GM12878 (cell line): ENCODE measurements at regions not wholly inside any gene's neighbourhood (a gene's known extent, or its start where the extent isn't known, plus 50 kb on each side); places are given as distances from the start of the nearest gene placed in this dataset.

Source experiments
- ATAC-seq: fragments of 200-7000 bp; cut with Tn5 transposase; 3 replicates; pipeline ENCODE4 v1.9.1; 2020; ENCODE audit warnings: mild to moderate bottlenecking, moderate library complexity
- BruUV-seq: library from RNA; stranded (reverse); fragments of 400-500 nt; replicated peaks from 2 replicates; lab custom pipeline; 2021; lab: Mats Ljungman, UMichigan
- CTCF ChIA-PET: fragments of 300-600 bp; sonication (Branson Sonifier 250); formaldehyde crosslinking; extraction: SDS; loops from one replicate; lab custom pipeline; 2021; ENCODE audit warnings: inconsistent platforms; lab: Yijun Ruan, JAX
- POLR2A ChIA-PET: fragments of 350-600 bp; formaldehyde crosslinking; extraction: SDS; loops from one replicate; lab custom pipeline; 2021; ENCODE audit warnings: inconsistent platforms; lab: Charles Lee
- RAD21 ChIA-PET: fragments of 300-600 bp; sonication (Branson Sonifier 250); formaldehyde crosslinking; loops from one replicate; lab custom pipeline; 2023; ENCODE audit warnings: antibody characterized with exemption; ENCODE audit not compliant: unreplicated experiment; lab: Charles Lee
- SMC1A ChIA-PET: fragments of 300-600 bp; sonication (Branson Sonifier 250); formaldehyde crosslinking; loops from one replicate; lab custom pipeline; 2023; ENCODE audit not compliant: unreplicated experiment, uncharacterized antibody; lab: Charles Lee
- DNase-seq: peaks from one replicate; pipeline ENCODE4 v3.0.0-alpha.2; 2011; ENCODE audit warnings: low read depth, low spot score
- FAIRE-seq: peaks from 3 replicates; lab custom pipeline; 2011; peaks lifted over from hg19 to GRCh38; lab: Jason Lieb, UNC
- H2AFZ ChIP-seq: 2 replicates; pipeline ENCODE4 v1.6.0; 2011; ENCODE audit warnings: low read depth, low read length, control low read depth; ENCODE audit not compliant: control insufficient read depth
- H3K27ac ChIP-seq: 2 replicates; pipeline ENCODE4 v1.5.1; 2011; ENCODE audit warnings: control low read depth; ENCODE audit not compliant: control insufficient read depth, insufficient read depth
- H3K27me3 ChIP-seq, 2 experiments: replicated peaks in 1 of 2; 2 replicates each; pipeline versions ENCODE4 v1.6.0 to v1.6.1; 2011; ENCODE audit warnings: low read length in 1 of 2; ENCODE audit not compliant: control insufficient read depth in 2 of 2, insufficient read depth in 2 of 2
- H3K36me3 ChIP-seq, 2 experiments: 2 replicates each; pipeline ENCODE4 v1.5.1; 2011; ENCODE audit warnings: low read length in 1 of 2; ENCODE audit not compliant: control insufficient read depth in 2 of 2, insufficient read depth in 2 of 2
- H3K4me1 ChIP-seq: 2 replicates; pipeline ENCODE4 v1.6.1; 2011; ENCODE audit warnings: mild to moderate bottlenecking, low read length, moderate library complexity, mixed read lengths; ENCODE audit not compliant: control insufficient read depth, insufficient read depth
- H3K4me2 ChIP-seq: 2 replicates; pipeline ENCODE4 v1.6.0; 2011; ENCODE audit warnings: control low read depth; ENCODE audit not compliant: control insufficient read depth, insufficient read depth
- H3K4me3 ChIP-seq: fragments of 200-600 bp; sonication (generic); 2 replicates; pipeline ENCODE4 v1.5.1; 2016
- H3K79me2 ChIP-seq: 2 replicates; pipeline ENCODE4 v1.6.0; 2011; ENCODE audit warnings: low read length; ENCODE audit not compliant: control insufficient read depth, insufficient read depth
- H3K9ac ChIP-seq: 2 replicates; pipeline ENCODE4 v1.8.0; 2011; ENCODE audit warnings: low read length, control low read depth, mixed read lengths; ENCODE audit not compliant: control insufficient read depth, insufficient read depth
- H3K9me3 ChIP-seq: replicated peaks from 3 replicates; pipeline ENCODE4 v1.5.1; 2011; ENCODE audit warnings: mild to moderate bottlenecking, low read length; ENCODE audit not compliant: control insufficient read depth, insufficient read depth
- H4K20me1 ChIP-seq: 2 replicates; pipeline ENCODE4 v1.6.0; 2011; ENCODE audit not compliant: control insufficient read depth, insufficient read depth
- BACH1 ChIP-seq: fragments of 450-650 bp; IDR thresholded peaks from 2 replicates; pipeline ENCODE4 v1.6.1; 2017; ENCODE audit warnings: mild to moderate bottlenecking, borderline replicate concordance
- CHD1 ChIP-seq: IDR thresholded peaks from 2 replicates; pipeline ENCODE4 v1.6.1; 2012; ENCODE audit warnings: low read depth, low read length, improper control_type of control experiment
- ESRRA ChIP-seq: IDR thresholded peaks from 2 replicates; pipeline ENCODE4 v1.6.1; 2012; ENCODE audit warnings: mild to moderate bottlenecking, low read length, improper control_type of control experiment
- HDAC2 ChIP-seq: fragments of 200-600 bp; sonication (generic); IDR thresholded peaks from 2 replicates; pipeline ENCODE4 v1.6.1; 2017
- HDAC6 ChIP-seq: fragments of 200-600 bp; sonication (generic); IDR thresholded peaks from one replicate; pipeline ENCODE4 v1.8.0; 2017; ENCODE audit warnings: antibody characterized with exemption; ENCODE audit not compliant: unreplicated experiment
- KAT2A ChIP-seq: conservative IDR thresholded peaks from 2 replicates; pipeline ENCODE4 v1.6.1; 2011; ENCODE audit warnings: low read depth, low read length; ENCODE audit not compliant: control insufficient read depth
- PML ChIP-seq: IDR thresholded peaks from 2 replicates; pipeline ENCODE4 v1.6.1; 2012; ENCODE audit warnings: low read length, inconsistent platforms
- YBX1 ChIP-seq: fragments of 450-650 bp; IDR thresholded peaks from 2 replicates; pipeline ENCODE4 v1.6.1; 2016; ENCODE audit warnings: antibody characterized with exemption
- ZNF274 ChIP-seq: IDR thresholded peaks from one replicate; pipeline ENCODE4 v1.8.0; 2011; ENCODE audit not compliant: insufficient read length, insufficient read depth
- WGBS: methylation state at CpG from one replicate; pipeline ENCODE4 v1.1.6; 2016; ENCODE audit warnings: low lambda C conversion rate; ENCODE audit not compliant: insufficient replicate concordance, insufficient coverage; ENCODE audit errors: missing lambda C conversion rate; 5-methylcytosine and 5-hydroxymethylcytosine counted together
- in situ Hi-C: fragments of 300-500 bp; cut with MboI; formaldehyde crosslinking; loops from 9 replicates; pipeline ENCODE4 v1.14.3; 2018; ENCODE audit warnings: mixed read lengths
- intact Hi-C: fragments of 100-400 bp; cut with micrococcal nuclease; formaldehyde crosslinking; loops from one replicate; pipeline ENCODE4 v1.14.2; 2022; ENCODE audit not compliant: unreplicated experiment
- TF ChIP-seq, protein P1 (sequence below): fragments of 450-650 bp; IDR thresholded peaks from 2 replicates; pipeline ENCODE4 v1.6.1; 2017; ENCODE audit warnings: mild to moderate bottlenecking, moderate library complexity
- TF ChIP-seq, protein P2 (sequence below): IDR thresholded peaks from 2 replicates; pipeline ENCODE4 v1.6.1; 2011; ENCODE audit warnings: mild to moderate bottlenecking, low read depth, low read length, moderate library complexity; ENCODE audit not compliant: insufficient replicate concordance
- TF ChIP-seq, protein P3 (sequence below): IDR thresholded peaks from 2 replicates; pipeline ENCODE4 v1.6.1; 2011; ENCODE audit warnings: low read depth, mild to moderate bottlenecking, low read length, moderate library complexity, borderline replicate concordance; ENCODE audit errors: extremely low read depth

DNA sequence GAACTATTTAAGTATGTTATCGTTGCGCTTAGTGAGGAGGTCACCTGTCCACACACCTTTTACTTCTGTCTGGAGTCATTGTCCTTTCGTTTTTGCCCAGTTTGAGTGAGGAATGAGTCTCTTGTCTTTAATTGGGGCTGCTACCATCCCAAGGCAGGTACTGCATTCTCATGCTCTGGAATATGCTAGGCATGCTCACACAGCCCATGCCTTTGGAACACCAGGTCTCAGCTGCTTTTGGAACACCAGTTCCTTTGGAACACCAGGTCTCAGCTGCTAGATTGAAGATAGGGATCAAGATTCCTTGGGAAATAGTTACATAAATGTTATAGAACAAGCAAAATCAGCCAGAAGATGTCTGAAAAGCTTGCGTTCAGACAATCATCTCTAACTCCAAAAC is 73.1 kb downstream of the AREG start:
- TF ChIP-seq PML: no peak
- no peak for TF ChIP-seq YBX1
- TF ChIP-seq HDAC2: no peak
- ChIA-PET RAD21 (no interaction called here), SMC1A (interaction anchor here (0.9 kb wide), 1 partner anchor 55 kb away, joined by 3 read pairs; no protein-coding TSS in a partner anchor), CTCF (no interaction called here), POLR2A (no interaction called here)
- no peaks in the 10 kb centered on the region for H3K9me3 ChIP-seq
- ATAC-seq: no peak
- no peak overlapping the region for H3K9ac ChIP-seq
- WGBS: 23% methylated on average over 4 of the region's 4 CpGs
- H3K4me3 ChIP-seq: no peak overlapping the region
- intact Hi-C loops (no loop called here), in situ Hi-C loops (no loop called here)
- no peak overlapping the region for H3K27ac ChIP-seq
- FAIRE-seq: no peak
- no TSS peak for BruUV-seq
- no peak for DNase-seq
- H3K4me2 ChIP-seq: no peak overlapping the region
- H3K4me1 ChIP-seq: no peaks in the 10 kb centered on the region
- no peak overlapping the region for H2AFZ ChIP-seq
- H3K79me2 ChIP-seq: no peaks in the 10 kb centered on the region
- no peaks in the 10 kb centered on the region for H3K36me3 ChIP-seq
- no peaks in the 10 kb centered on the region for H3K27me3 ChIP-seq
- no peaks in the 10 kb centered on the region for H4K20me1 ChIP-seq

DNA sequence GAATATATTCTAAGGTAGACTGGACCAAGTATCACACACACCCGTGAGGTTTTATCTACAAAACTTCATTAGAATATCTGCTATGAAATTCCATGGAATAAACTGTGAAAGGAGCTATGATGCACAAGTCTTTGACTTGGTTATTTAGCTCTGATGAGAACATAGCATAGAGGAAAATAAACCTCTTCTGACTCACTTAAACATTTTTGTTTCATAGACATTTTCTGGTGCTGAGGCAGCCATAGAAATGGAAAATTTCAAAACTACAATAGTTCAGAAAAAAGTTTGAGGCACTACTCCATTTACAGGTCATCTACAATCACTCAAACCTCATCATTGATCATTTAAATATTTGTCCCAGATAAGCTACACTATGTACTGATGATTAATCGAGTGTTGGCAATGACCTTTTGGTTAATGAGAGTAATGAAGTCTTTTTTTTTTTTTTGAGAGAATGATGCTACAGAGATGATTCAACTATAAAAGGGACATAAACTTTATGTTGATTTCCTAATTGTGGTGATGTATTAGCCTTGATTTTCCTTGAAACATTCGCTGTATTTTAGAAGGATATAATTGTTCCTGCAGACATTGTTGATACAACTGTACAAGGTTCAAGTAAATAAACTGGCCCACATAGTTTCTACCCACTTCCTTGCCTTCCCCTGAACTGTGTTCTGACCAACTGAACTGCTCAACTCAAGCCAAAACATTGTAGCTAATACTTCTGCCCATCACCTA is 77.5 kb downstream of the AREG start:
- CTCF ChIA-PET: interaction anchor here (0.6 to 1.7 kb wide), 2 partner anchors 10 to 153 kb away, joined by 3 to 6 read pairs; no protein-coding TSS in a partner anchor
- in situ Hi-C loops: no loop called here
- no peak for DNase-seq
- POLR2A ChIA-PET: no interaction called here
- no peaks in the 10 kb centered on the region for H3K36me3 ChIP-seq
- H3K27me3 ChIP-seq: no peaks in the 10 kb centered on the region
- intact Hi-C loops: no loop called here
- H3K9ac ChIP-seq: no peak overlapping the region
- H4K20me1 ChIP-seq: no peaks in the 10 kb centered on the region
- BruUV-seq: no TSS peak
- 15% methylated on average over 3 of the region's 3 CpGs for WGBS
- no peaks in the 10 kb centered on the region for H3K9me3 ChIP-seq
- H2AFZ ChIP-seq: no peak overlapping the region
- no peak for FAIRE-seq
- SMC1A ChIA-PET: interaction anchor here (0.6 to 0.9 kb wide), 2 partner anchors 146 to 1981 kb away, joined by 3 to 6 read pairs; no protein-coding TSS in a partner anchor
- ATAC-seq: no peak
- H3K4me1 ChIP-seq: no peaks in the 10 kb centered on the region
- no peak overlapping the region for H3K27ac ChIP-seq
- no peaks in the 10 kb centered on the region for H3K79me2 ChIP-seq
- no peak overlapping the region for H3K4me3 ChIP-seq
- RAD21 ChIA-PET: no interaction called here
- no peak overlapping the region for H3K4me2 ChIP-seq
- TF ChIP-seq HDAC6: no peak
- no peak for TF ChIP-seq CHD1
- TF ChIP-seq BACH1: no peak
- TF ChIP-seq PML: no peak
- no peak for TF ChIP-seq ZNF274
- TF ChIP-seq, protein P1, sequence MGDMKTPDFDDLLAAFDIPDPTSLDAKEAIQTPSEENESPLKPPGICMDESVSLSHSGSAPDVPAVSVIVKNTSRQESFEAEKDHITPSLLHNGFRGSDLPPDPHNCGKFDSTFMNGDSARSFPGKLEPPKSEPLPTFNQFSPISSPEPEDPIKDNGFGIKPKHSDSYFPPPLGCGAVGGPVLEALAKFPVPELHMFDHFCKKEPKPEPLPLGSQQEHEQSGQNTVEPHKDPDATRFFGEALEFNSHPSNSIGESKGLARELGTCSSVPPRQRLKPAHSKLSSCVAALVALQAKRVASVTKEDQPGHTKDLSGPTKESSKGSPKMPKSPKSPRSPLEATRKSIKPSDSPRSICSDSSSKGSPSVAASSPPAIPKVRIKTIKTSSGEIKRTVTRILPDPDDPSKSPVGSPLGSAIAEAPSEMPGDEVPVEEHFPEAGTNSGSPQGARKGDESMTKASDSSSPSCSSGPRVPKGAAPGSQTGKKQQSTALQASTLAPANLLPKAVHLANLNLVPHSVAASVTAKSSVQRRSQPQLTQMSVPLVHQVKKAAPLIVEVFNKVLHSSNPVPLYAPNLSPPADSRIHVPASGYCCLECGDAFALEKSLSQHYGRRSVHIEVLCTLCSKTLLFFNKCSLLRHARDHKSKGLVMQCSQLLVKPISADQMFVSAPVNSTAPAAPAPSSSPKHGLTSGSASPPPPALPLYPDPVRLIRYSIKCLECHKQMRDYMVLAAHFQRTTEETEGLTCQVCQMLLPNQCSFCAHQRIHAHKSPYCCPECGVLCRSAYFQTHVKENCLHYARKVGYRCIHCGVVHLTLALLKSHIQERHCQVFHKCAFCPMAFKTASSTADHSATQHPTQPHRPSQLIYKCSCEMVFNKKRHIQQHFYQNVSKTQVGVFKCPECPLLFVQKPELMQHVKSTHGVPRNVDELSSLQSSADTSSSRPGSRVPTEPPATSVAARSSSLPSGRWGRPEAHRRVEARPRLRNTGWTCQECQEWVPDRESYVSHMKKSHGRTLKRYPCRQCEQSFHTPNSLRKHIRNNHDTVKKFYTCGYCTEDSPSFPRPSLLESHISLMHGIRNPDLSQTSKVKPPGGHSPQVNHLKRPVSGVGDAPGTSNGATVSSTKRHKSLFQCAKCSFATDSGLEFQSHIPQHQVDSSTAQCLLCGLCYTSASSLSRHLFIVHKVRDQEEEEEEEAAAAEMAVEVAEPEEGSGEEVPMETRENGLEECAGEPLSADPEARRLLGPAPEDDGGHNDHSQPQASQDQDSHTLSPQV: no peak
- no peak for TF ChIP-seq KAT2A
- no peak for TF ChIP-seq ESRRA
- TF ChIP-seq, protein P2, sequence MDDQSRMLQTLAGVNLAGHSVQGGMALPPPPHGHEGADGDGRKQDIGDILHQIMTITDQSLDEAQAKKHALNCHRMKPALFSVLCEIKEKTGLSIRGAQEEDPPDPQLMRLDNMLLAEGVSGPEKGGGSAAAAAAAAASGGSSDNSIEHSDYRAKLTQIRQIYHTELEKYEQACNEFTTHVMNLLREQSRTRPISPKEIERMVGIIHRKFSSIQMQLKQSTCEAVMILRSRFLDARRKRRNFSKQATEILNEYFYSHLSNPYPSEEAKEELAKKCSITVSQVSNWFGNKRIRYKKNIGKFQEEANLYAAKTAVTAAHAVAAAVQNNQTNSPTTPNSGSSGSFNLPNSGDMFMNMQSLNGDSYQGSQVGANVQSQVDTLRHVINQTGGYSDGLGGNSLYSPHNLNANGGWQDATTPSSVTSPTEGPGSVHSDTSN: no peak
- TF ChIP-seq, protein P3, sequence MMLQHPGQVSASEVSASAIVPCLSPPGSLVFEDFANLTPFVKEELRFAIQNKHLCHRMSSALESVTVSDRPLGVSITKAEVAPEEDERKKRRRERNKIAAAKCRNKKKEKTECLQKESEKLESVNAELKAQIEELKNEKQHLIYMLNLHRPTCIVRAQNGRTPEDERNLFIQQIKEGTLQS: no peak
